Fibroblast of lung (primary cell): ENCODE measurements at regions not wholly inside any gene's neighbourhood (a gene's known extent, or its start where the extent isn't known, plus 50 kb on each side); places are given as distances from the start of the nearest gene placed in this dataset.
"Not testable (repeated sequence)": the region's sequence is repeated elsewhere in the genome, so short reads cannot be mapped to it uniquely, and the experiment has no call there.

Experiments
- DNase-seq, 2 donors: peaks; one replicate each; pipeline versions ENCODE4 v3.0.0 to v3.0.0-alpha.2; 2010; ENCODE audit warnings: low read depth in 2 of 2
- H2AFZ ChIP-seq: 2 replicates; pipeline ENCODE4 v1.5.1; 2012; ENCODE audit warnings: low read length, control low read depth, inconsistent platforms
- H3K27ac ChIP-seq: 2 replicates; pipeline ENCODE4 v1.5.1; 2011; ENCODE audit warnings: low read length, control low read depth; ENCODE audit not compliant: insufficient read depth
- H3K27me3 ChIP-seq: 2 replicates; pipeline ENCODE4 v1.5.1; 2011; ENCODE audit warnings: mild to moderate bottlenecking, low read length; ENCODE audit not compliant: control insufficient read depth, insufficient read depth
- H3K36me3 ChIP-seq: 2 replicates; pipeline ENCODE4 v1.5.1; 2011; ENCODE audit warnings: low read length; ENCODE audit not compliant: control insufficient read depth, insufficient read depth
- H3K4me1 ChIP-seq: 2 replicates; pipeline ENCODE4 v1.5.1; 2011; ENCODE audit warnings: low read length; ENCODE audit not compliant: control insufficient read depth, insufficient read depth; ENCODE audit errors: extremely low read depth
- H3K4me2 ChIP-seq: 2 replicates; pipeline ENCODE4 v1.5.1; 2011; ENCODE audit warnings: low read length, control low read depth; ENCODE audit not compliant: insufficient read depth; ENCODE audit errors: extremely low read depth
- H3K4me3 ChIP-seq, 4 experiments: fragments of 200-600 bp in 1 of 4; sonication (generic) in 1 of 4; replicated peaks in 1 of 4; 2 replicates each; pipeline ENCODE4 v1.5.1; 2011 to 2016; ENCODE audit warnings: low read length in 4 of 4, low read depth in 3 of 4, mild to moderate bottlenecking in 3 of 4, control low read depth in 2 of 4, inconsistent platforms in 1 of 4, mixed read lengths in 1 of 4; ENCODE audit not compliant: insufficient read depth in 1 of 4; ENCODE audit errors: control extremely low read depth in 1 of 4
- H3K79me2 ChIP-seq: 2 replicates; pipeline ENCODE4 v1.5.1; 2012; ENCODE audit warnings: mild to moderate bottlenecking, low read length, inconsistent platforms; ENCODE audit not compliant: control insufficient read depth, insufficient read depth
- H3K9ac ChIP-seq: 2 replicates; pipeline ENCODE4 v1.5.1; 2011; ENCODE audit warnings: mild to moderate bottlenecking, low read length, control low read depth; ENCODE audit not compliant: insufficient read depth
- H3K9me3 ChIP-seq: 2 replicates; pipeline ENCODE4 v1.5.1; 2012; ENCODE audit warnings: low read depth, low read length; ENCODE audit not compliant: control insufficient read depth, insufficient read depth
- H4K20me1 ChIP-seq: 2 replicates; pipeline ENCODE4 v1.5.1; 2011; ENCODE audit warnings: low read length; ENCODE audit not compliant: control insufficient read depth, insufficient read depth; ENCODE audit errors: extremely low read depth
- EZH2 ChIP-seq: IDR thresholded peaks from 2 replicates; pipeline ENCODE4 v1.5.1; 2012; ENCODE audit warnings: low read length, control low read depth, mild to moderate bottlenecking; ENCODE audit errors: missing control alignments
- TF ChIP-seq, protein P1 (sequence below), 2 donors: IDR thresholded peaks in 1 of 2; conservative IDR thresholded peaks in 1 of 2; 1 replicate in 1 of 2; 2 replicates in 1 of 2; pipeline ENCODE4 v1.5.1; 2011 to 2012; ENCODE audit warnings: low read length in 2 of 2, control low read depth in 1 of 2, inconsistent platforms in 1 of 2, low read depth in 1 of 2, mild to moderate bottlenecking in 1 of 2

DNA sequence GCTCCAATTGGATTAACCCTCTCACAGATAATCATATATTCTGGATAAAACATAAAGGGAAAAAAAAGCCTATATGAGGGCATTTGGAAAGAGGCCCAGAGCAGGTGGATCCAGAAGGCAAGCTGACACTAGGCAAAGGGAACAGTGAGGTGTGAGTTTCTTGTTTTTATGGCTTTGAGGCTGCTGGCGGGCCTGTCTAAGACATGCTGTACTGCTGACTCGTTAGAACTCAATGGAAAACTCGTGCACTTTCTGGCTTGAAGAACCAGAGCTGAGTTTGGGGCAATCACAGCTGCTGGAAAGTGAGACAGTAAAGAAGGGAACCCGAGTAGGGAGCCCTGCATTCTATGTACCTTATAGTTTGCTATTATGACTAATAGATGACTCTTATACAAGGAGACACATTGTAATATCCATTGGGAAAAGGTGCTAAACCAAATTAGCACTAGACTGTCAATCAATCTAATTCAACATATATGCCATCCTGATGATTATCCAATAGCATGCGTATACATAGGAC is 637.1 kb downstream of the GATA3 start:
- Histone ChIP-seq H3K9me3 (no peaks in the 10 kb centered on the region), H3K27ac (no peak overlapping the region), H3K27me3 (no peaks in the 10 kb centered on the region), H3K79me2 (no peaks in the 10 kb centered on the region), H3K9ac (no peak overlapping the region), H2AFZ (no peak overlapping the region), H4K20me1 (no peaks in the 10 kb centered on the region), H3K36me3 (no peaks in the 10 kb centered on the region), H3K4me2 (no peak overlapping the region), H3K4me3 (no peak overlapping the region), H3K4me1 (no peaks in the 10 kb centered on the region)
- DNase-seq: no peak
- TF ChIP-seq, protein P1, sequence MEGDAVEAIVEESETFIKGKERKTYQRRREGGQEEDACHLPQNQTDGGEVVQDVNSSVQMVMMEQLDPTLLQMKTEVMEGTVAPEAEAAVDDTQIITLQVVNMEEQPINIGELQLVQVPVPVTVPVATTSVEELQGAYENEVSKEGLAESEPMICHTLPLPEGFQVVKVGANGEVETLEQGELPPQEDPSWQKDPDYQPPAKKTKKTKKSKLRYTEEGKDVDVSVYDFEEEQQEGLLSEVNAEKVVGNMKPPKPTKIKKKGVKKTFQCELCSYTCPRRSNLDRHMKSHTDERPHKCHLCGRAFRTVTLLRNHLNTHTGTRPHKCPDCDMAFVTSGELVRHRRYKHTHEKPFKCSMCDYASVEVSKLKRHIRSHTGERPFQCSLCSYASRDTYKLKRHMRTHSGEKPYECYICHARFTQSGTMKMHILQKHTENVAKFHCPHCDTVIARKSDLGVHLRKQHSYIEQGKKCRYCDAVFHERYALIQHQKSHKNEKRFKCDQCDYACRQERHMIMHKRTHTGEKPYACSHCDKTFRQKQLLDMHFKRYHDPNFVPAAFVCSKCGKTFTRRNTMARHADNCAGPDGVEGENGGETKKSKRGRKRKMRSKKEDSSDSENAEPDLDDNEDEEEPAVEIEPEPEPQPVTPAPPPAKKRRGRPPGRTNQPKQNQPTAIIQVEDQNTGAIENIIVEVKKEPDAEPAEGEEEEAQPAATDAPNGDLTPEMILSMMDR (conservative IDR thresholded peaks at IDR 0.05 in 1 of 2, IDR thresholded peaks at IDR 0.05 in 1 of 2; ENCODE audit: low read depth in 1 of 2, low read length in 2 of 2): no peak
- no peak for TF ChIP-seq EZH2

DNA sequence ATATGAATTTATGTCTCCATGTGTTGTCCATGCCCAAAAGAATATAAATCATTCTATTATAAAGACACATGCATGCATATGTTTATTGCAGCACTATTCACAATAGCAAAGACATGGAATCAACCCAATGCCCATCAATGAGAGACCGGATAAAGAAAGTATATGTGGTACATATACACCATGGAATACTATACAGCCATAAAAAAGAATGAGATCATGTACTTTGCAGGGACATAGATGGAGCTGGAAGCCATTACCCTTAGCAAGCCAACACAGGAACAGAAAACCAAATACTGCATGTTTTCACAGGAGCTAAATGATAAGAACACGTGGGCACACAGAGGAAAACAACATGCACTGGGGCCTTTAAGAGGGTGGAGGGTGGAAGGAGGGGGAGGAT is 639.1 kb downstream of the GATA3 start:
- not testable (repeated sequence) for H3K27me3 ChIP-seq, H3K4me3 ChIP-seq, H3K4me1 ChIP-seq, H3K36me3 ChIP-seq, H3K9me3 ChIP-seq, H3K79me2 ChIP-seq, H3K27ac ChIP-seq, DNase-seq, H3K4me2 ChIP-seq, H2AFZ ChIP-seq, H4K20me1 ChIP-seq, H3K9ac ChIP-seq

- H3K27ac ChIP-seq: no peak overlapping the region
- H2AFZ ChIP-seq: no peak overlapping the region
- H3K36me3 ChIP-seq: no peaks in the 10 kb centered on the region
- no peak for DNase-seq
- no peaks in the 10 kb centered on the region for H3K4me1 ChIP-seq
- H3K4me3 ChIP-seq: no peak overlapping the region
- no peaks in the 10 kb centered on the region for H3K27me3 ChIP-seq
- no peaks in the 10 kb centered on the region for H3K79me2 ChIP-seq
- H3K9me3 ChIP-seq: no peaks in the 10 kb centered on the region
- no peak overlapping the region for H3K4me2 ChIP-seq
- no peak overlapping the region for H3K9ac ChIP-seq
- no peaks in the 10 kb centered on the region for H4K20me1 ChIP-seq
- TF ChIP-seq EZH2: no peak
- TF ChIP-seq, protein P1 (conservative IDR thresholded peaks at IDR 0.05 in 1 of 2, IDR thresholded peaks at IDR 0.05 in 1 of 2; ENCODE audit: low read depth in 1 of 2, low read length in 2 of 2): no peak
Measured at GRCh38 chr10:8696746-8697145, 642.3 kb downstream of the GATA3 start.
